Gastroesophageal sphincter (tissue), 3 donors: ENCODE measurements at regions not wholly inside any gene's neighbourhood (a gene's known extent, or its start where the extent isn't known, plus 50 kb on each side); places are given as distances from the start of the nearest gene placed in this dataset.

Experiments
- CTCF ChIP-seq, 4 experiments: fragments of 200-600 bp in 2 of 4; fragments of 450-650 bp in 2 of 4; sonication (generic) in 1 of 4; IDR thresholded peaks; one replicate each; pipeline ENCODE4 v1.5.1; 2017 to 2019; ENCODE audit warnings: antibody characterized with exemption in 4 of 4, mild to moderate bottlenecking in 2 of 4, moderate library complexity in 2 of 4
- EP300 ChIP-seq: sonication (generic); formaldehyde crosslinking; IDR thresholded peaks from one replicate; pipeline ENCODE4 v1.6.1; 2017; ENCODE audit warnings: antibody characterized with exemption, mild to moderate bottlenecking
- POLR2A ChIP-seq, 2 donors: fragments of 450-650 bp; IDR thresholded peaks; one replicate each; pipeline ENCODE4 v1.6.1; 2017; ENCODE audit warnings: antibody characterized with exemption in 2 of 2, mild to moderate bottlenecking in 2 of 2, moderate library complexity in 1 of 2

DNA sequence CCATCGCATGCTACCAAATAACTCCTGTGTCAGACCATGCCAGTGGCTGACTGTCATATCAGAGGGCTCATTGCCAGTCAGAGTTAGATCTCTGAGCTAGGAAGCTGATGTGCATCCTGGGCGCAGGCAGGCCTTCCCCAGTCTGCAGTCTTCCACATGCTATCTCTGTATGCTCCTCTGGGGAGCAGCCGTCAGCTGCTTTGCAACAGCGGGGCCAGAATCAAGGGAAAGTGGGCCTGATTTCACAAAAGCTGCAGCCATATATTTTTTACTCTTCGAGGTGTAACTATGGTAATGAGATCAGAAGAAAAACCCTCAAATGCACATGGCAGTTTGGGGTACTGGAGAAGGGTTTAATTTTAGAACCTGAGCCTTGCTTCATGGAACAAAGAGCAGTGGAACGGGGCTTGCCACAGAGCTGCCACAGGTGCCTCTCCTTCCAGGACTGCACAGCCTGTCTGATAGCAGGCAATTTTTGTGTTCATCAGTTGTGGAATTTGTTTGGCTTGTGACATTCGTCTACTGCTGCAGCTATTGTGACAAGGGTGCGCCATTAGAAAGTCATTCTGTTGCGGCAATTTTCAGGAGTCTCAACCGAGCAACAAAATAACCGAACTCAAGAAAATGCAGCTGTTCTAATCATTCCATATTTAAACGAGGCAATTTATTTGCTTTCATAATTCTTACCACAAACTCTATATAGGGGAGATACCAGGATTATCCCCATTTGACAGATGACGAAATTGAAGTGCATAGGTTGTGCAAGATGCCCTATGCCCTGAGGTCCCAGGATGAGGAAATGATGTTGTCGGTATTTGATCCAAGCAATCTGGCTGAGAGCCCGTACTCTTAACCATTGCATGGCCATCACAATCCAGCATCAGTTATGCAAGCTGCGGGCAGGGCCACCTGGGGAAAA is 109.6 kb upstream of the CYRIA start:
- TF ChIP-seq POLR2A (IDR thresholded peaks at IDR 0.05) (no peak), CTCF (IDR thresholded peaks at IDR 0.05) (no peak), EP300 (no peak)
